GM19328 (cell line): ENCODE measurements at regions not wholly inside any gene's neighbourhood (a gene's known extent, or its start where the extent isn't known, plus 50 kb on each side); places are given as distances from the start of the nearest gene placed in this dataset.
"Not testable (repeated sequence)": the region's sequence is repeated elsewhere in the genome, so short reads cannot be mapped to it uniquely, and the experiment has no call there.

ENCODE experiments used
- ATAC-seq: cut with Tn5 transposase; IDR thresholded peaks from one replicate; pipeline ENCODE4 v1.9.1; 2021; ENCODE audit warnings: mild to moderate bottlenecking, moderate library complexity; ENCODE audit not compliant: unreplicated experiment

DNA sequence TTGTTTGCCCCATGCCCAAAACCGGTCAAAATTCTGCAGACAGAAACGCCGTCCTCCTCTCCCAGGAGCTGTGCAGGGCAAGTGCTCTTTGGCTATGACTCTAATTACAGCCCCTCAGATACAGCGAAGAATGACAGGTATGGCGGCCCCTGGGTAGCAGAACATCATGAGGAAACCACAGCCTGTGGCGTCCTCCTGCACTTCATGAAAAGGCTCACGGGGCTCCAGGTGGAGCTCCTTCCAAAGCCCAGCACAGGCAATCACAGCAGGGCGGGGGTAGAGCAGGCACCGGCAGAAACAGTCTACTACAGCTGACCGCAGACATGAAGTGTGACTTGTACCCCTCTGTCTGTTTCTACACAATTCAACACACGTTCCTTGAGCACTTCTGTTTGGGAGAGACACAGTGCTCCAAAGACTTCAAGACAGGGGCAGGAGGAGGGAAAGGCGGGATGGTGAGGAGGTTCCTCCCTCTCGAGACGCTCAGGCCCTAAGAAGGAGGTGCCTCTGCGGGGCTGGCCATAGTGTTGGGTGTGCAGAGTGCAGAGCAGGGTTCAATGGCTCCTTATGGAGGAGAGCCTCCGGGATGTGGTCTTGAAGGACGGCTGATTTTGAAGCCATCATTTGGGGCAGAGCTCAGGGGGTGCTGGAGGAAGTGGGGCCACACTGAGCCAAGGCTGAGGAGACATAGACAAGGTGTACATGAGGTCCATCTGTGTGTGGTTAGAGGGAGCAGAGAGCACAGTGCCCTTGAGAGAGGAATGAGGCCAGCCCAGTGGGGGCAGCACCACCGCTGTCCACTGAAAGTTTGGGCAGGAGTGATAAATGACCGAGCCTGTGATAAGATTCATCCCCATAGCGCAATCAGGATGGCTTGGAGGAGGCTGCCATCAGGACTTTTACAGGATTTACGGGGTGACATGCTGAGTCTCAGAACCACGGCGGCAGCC is 468.3 kb downstream of the EIPR1 start:
- no peak for ATAC-seq

DNA sequence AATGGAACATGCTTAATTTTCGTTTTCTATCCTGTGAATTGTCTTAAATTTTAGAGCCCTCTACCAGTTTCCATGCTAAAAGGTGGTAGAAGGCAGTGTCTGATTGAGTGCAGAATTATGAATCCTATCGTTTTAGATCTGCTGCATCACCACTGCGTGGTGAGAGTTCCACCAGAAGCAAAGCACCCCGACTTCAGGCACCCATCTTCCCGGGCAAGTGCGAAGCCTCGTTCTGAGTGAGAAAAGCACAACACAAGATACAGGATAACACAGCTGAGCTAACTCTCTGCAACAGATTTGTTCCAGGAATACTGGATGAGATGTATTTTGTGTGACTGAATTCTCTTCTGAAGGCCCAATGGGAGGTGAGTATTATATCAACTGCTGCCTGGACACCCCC is 471.5 kb downstream of the EIPR1 start:
- ATAC-seq, result no peak

DNA sequence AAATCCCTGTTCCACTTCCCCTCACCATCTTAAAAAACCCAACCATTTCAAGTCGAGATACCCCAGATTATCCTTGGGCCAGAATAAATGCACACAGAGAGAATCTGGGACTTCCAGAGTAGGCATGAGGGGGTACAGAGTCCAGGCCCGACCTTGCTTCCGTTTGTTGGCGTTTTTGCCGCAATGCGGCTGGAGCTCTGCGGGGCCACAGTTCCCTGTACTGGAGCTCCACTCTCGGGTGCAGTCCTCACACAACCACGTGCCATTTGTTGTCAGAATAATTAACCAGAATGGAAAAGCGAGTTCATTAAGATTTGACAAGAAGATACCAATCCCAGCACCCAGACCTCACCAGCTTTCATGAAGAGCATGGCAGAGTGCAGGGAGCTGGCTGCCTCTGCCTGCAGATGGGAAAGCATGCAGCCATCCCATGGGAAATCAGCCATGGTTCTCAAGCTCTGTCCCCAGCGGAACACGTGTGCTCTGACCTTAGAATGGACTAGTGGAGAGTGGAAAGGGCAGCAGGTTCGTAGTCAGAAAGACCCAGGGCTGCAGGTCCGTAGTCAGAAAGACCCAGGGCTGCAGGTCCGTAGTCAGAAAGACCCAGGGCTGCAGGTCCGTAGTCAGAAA is 472.8 kb downstream of the EIPR1 start:
- ATAC-seq, result no peak

DNA sequence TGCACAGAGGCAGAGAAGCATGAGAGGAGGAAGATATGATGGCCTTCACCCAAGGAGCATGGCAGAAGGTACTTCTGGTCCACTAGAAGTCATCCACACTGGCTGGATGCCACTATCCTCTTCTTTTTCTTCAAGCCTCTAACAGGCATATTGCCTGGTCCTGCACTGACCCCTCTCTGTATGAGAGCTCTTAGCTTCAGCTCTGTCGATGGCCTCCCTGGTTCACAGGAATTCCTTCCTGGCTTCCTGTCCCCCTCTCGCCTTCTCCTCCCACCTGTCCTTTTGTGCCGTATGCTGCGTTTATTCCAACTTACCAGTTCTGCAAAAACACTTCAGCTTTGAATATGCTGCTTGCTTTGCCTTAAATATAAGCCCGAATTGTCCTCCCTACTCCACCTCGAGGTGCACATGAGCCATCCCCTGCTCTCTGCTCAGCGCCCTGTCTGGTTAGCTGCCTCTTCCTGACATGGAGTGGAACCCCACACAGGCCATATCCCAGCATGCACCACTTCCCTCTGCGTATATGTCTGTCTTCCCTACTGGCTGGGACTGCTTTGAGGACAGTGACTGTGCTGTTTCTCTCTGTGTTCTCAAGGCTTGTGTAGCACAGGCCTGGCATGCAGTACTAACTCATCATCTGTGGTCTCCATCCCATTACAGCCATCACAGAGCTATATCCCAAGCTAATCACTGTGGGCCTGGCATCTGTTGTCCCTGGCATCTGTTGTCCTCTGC is 474.9 kb downstream of the EIPR1 start:
- no peak for ATAC-seq

DNA sequence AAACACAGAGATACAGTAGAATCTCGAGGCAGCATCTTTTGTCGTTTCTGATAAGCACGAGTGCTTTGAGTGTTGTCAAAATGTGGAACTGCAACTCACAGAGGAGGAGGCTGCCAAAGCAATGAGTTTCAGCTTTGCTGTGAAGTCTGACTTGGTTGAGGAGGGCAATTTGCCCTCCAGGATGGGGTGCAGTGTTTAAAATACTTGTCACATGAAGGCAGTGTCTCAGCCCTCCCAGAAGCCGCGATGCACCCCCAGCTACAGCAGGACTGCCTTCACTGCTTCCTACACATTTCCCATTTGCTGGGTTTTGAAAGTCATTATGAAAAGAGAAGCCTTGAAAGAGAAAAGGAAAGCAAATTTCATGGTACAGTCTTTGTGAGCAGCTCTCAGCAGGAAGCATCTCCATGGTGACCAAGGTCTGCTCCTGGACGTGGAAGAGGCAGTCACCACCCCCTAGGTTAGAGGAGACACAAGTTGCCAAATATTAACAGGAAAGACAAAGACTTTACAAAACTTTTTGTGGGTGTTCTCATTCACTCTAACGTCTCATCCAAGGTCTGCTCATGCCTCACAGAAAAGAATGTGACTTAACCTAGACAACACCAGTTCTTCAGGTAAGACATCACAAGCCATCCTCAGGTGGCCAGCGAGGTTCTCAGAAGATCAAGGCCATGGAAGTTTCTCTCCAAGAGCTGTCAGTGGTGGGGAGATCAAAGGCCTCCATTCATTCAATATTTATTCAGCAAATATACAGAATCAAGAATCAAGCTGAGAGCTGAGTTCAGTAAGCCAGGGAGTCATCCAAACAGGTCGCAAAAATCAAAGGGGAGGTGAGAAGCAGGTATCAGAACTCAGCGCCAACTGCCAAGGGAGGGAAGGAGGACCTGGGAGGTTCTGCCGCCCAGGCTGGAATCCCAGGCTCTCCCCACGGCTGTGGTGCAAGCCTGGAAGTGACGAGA is 476.0 kb downstream of the EIPR1 start:
- ATAC-seq, result peak; percentile 80

DNA sequence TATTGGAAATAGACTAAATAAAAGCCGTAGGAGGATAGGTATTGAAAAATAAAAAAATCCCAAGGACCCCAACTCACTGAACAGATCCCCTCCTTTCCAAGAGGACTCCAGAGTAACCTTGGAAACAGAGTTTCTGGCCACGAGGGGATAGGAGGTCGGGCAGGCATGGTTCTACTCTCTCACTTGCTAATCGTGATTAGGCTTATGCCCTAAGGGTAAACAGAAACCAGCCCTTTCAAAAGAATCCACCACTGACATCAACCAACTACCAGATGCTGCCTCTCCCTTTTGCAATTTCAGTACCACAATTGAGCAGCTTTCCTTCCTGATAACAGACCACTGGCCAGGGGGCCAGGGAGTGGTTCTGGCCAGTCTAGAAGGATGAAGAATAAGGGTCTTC is 477.8 kb downstream of the EIPR1 start:
- no peak for ATAC-seq

DNA sequence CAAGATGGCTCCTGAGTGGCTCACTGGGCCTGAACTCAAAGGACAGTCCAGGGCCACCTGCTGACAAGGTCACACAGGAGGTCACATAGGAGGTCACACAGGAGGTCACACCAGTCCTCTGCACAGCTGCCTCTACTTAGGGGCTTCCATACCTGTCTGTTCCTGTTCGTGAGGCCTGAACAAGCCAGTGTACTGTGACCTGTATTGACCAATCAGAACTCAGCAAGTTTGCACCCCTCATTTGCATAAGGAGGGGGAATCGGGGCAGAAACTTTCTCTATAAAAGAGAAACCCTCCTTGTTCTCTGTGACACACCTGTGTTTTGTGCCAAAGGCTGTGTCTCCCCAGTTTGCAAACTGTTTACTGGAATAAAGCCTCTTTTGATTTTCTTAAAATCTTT is 478.9 kb downstream of the EIPR1 start:
- no peak for ATAC-seq

DNA sequence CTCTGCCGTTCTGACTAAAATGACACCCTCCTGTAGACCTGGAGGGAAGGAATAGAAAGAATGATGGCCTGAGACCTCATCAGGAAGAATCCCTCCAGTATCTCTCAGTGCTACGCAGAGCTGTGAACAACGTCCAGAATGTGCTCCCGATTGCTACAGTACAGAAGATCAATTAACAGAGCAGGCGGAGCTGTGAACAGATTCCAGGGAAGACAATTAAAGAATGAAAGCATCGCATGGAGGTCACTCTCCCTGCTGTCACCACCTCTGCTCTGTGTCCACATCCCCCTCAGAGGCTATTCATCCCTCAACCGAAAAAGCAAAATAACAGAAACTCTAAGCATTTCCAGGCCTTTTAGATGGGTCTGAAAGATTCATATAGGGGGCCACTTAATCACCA is 481.0 kb downstream of the EIPR1 start:
- ATAC-seq, result no peak

DNA sequence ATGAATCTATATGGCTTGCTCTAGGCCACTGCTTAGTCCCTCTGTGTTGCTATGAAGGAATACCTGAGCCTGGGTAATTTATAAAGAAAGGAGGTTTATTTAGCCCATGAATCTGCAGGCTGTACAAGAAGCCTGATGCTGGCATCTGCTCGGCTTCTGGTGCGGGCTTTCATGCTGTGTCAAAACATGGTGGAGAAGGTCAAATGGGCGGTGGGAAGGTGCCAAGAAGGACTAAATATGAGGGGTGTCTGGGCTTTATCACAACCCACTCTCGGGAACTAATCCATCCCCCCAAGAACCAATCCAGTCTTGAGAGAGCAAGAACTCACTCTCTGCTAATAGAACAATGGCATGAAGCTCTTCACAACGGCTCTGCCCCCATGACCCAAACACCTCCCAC is 481.6 kb downstream of the EIPR1 start:
- ATAC-seq, result no peak

DNA sequence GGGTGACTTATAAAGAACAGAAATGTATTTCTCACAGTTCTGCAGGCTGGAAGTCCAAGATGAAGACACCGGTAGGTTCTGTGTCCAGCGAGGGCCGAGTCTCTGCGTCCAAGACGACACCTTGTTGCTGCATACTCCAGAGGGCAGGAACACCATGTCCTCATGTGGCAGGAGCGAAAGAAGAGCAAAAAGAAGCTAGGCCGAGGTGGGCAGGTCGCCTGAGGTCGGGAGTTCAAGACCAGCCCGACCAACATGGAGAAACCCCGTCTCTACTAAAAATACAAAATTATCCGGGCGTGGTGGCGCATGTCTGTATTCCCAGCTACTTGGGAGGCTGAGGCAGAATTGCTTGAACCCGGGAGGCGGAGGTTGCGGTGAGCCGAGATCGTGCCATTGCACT is 483.6 kb downstream of the EIPR1 start:
- not testable (repeated sequence) for ATAC-seq

DNA sequence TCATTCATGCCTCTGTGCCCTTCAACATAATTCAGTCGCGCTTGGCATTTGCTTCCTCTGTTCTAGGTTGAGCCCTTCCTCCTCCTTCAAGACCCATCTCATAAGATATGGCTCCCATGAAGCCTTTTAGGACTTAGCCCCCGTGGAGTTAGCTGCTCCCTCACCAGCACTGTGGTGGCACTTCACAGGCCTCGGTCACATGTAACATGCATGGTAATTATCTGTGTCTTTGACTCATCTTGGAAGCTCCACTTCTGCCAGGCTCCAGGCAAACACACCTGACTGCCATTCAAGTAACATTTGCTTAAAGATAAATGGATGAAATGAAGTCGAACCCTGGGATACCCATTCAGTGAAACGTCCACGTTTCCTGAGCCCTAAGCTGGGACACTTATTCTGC is 484.7 kb downstream of the EIPR1 start:
- ATAC-seq, result no peak

DNA sequence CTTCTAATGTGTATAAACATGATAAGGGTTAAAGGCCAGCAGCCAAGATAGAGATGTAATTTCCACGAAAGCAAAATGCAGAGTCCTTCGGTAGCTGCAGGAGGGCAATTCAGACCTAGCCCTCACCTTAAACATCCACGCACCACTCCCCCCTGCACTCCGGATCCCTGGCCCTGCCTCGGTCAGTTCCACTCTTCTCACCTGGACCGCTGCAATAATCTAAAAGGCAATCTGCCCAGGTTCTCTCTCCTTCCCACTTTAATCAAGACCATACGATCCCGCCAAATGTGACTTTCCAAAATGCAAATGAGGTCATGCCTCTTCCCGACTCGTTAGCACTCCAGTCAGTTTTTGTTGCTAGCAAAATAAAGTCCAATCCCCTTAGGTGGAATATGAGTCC is 485.2 kb downstream of the EIPR1 start:
- no peak for ATAC-seq

DNA sequence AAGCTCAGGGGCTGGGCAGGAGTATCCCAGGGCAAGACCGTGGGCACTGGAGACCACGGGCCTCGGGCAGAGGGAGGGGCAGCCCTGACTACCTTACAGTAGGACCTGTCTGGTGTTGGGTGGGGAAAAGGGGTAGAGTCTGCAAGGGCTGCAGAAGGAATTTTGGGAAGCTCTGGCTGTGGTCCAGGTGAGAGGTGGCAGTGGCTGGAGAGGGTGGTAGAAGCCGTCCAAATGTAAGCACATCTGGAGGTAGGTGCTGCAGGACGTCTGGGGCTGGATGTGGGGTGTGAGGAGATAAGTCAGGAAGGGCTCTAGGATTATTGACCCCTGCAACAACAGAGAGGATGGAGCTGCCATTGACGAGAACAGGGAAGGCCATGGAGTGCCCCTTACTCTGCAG is 486.7 kb downstream of the EIPR1 start:
- no peak for ATAC-seq

DNA sequence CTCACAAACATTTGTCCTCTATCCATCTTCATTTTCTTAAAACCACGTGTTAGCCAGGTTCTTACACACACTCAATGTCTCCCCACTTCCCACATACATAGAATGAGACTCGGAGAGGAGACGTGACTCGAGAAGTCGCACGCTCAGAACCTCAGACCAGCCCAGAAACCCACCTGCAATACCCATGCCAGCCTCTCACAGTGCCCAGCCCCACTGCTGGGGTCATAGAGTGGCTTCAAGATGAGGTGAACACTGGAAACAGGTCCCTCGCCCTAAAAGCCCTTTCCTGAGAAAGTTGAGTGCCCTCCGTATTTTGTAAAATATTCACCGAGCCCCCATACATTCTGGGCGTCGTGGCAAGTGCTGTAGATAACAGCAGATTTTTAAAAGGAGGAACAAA is 487.4 kb downstream of the EIPR1 start:
- ATAC-seq, result no peak

DNA sequence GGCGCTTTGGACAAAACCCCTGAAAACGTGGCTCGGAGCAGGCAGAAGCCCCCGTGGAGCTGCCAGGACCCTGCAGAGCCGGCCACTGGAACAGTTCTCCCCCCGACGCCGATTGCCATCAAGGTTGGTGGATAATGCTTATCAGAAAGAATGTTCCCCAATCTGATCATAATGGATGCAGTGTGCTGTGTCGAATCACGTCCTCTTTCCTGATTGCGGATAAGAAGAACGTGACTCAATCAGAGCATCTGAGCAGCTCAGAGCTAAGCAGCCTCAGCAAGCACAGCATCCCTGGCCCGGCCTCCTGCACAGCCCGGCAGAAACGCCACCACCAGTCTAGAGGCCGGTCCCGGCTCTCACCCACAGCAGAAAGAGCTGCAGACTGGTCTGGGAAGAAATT is 488.0 kb downstream of the EIPR1 start:
- no peak for ATAC-seq

DNA sequence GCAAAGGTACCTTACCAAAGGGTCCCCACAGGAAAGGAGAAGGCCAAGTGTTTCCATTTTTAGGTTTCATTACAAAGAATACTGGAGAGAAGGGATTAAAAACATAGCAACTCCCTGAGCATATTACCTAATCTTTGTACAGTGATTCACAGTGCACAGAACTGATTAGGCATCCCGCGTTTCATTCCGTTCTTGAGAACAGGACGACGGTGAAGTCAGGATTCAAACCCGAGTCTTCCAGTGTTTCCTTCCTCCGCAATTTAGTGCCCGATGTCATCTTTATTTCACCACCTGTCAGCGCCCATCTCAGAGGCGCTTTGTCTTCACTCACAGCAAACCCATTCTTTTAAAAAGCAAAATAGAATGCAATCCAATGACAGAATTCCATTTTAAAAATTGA is 488.5 kb downstream of the EIPR1 start:
- no peak for ATAC-seq

DNA sequence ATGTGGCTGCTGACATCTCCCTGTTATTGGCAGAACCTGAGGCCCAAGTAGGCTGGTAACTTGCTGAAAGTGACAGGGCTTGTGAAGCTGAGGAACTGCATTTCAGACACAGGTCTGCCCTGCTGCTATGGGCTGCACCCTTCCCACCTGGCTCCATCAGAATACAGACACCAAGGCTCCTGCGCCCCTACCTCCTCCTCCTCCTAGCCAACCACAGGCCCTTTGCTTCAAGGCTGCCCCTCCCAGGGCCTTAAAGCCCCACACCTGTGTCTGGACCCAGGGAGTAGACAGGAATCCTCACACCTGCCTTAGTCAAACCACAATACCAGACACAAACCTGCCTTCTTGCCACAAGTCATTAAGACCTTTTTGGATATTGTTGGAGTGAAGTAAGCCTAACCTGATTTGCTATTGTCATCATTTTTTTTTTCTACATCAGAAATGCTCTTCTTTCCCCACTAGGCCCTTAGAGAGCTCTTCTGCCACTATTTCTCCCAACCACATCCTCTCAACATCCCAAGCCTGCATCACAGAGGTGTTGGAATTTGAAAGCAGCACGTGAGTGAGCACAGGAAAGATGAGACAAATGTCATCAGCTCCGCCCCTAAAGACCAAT is 489.7 kb downstream of the EIPR1 start:
- ATAC-seq, result no peak

DNA sequence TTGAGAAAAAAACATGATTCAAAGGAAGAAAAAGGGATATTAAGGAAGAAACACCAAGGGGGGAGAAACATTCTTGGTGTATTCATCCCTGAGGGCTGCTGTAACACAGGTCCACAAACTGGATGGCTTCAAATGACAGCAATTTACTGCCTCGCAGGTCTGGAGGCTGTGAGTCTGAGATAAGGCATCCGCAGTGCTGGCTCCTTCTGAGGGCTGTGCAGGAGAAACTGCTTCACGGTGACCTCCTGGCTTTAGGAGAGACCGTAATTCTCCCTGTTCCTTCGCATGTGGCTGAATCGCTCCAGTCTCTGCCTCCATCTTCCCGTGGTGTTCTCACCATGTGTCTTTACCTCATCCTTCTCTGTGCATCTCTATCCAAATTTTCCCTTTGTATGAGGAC is 490.7 kb downstream of the EIPR1 start:
- no peak for ATAC-seq

DNA sequence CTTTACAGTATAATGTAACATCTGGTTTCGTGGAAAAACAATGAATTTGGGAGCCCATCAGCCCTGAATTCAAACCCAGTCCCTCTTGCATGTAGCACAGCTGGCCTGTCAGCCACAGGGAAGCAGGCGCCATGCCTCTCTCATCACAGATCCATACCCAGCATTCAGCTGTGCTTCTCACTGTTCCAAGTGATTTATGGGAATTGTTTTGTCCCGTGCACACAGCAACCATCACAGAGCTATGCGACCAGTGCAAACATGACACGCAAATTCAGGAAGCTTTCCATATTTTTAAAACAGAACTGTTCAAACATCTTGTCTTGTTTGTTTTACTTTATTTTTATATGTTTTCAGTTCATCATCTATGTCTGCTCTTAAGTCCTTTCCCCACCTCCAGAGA is 496.1 kb downstream of the EIPR1 start:
- no peak for ATAC-seq

DNA sequence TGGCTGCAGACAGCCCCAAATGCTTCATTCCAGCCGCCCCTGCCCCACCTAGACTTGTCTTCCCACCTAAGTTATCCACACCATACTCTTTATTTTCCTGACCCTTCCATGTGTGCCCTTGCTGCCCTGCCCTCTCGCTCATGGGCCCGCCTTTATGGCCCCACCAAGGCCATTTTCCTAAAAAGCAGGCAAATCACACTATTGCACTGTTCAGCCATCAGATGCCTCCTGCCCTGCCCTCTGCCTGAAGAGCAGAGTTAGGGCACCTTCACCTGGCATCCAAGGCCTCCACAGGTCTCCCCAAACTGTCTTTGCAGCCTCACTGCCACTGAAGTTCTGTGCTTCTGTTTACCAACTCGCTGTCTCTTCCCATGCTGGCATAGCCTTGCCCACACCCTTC is 496.7 kb downstream of the EIPR1 start:
- no peak for ATAC-seq
